ENCODE measurements at regions not wholly inside any gene's neighbourhood (a gene's known extent, or its start where the extent isn't known, plus 50 kb on each side); places are given as distances from the start of the nearest gene placed in this dataset.

DNA sequence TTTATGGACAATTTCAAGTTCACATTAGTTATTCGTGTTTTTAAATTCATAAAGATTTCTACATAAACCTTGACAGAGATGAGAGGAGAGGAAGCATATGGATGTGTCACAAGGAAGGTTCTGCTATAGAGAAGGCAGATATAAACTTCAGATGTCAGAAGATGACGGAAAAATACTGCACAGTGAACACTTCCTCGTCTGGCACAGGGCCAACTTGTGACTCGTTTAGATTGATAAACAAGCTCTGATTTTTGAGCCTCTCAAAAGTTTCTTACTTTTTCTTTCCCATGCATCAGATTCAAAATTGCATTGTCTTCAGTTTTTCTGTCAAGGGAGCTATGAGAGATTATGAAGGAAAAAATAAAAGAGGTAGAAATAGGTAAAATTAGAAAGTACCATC, 156.4 kb upstream of the MINDY3 start:
- TF ChIP-seq, protein P1, sequence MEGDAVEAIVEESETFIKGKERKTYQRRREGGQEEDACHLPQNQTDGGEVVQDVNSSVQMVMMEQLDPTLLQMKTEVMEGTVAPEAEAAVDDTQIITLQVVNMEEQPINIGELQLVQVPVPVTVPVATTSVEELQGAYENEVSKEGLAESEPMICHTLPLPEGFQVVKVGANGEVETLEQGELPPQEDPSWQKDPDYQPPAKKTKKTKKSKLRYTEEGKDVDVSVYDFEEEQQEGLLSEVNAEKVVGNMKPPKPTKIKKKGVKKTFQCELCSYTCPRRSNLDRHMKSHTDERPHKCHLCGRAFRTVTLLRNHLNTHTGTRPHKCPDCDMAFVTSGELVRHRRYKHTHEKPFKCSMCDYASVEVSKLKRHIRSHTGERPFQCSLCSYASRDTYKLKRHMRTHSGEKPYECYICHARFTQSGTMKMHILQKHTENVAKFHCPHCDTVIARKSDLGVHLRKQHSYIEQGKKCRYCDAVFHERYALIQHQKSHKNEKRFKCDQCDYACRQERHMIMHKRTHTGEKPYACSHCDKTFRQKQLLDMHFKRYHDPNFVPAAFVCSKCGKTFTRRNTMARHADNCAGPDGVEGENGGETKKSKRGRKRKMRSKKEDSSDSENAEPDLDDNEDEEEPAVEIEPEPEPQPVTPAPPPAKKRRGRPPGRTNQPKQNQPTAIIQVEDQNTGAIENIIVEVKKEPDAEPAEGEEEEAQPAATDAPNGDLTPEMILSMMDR (conservative IDR thresholded peaks at IDR 0.05; ENCODE audit: low read depth, low read length) = no peak
- TF ChIP-seq, protein P2, sequence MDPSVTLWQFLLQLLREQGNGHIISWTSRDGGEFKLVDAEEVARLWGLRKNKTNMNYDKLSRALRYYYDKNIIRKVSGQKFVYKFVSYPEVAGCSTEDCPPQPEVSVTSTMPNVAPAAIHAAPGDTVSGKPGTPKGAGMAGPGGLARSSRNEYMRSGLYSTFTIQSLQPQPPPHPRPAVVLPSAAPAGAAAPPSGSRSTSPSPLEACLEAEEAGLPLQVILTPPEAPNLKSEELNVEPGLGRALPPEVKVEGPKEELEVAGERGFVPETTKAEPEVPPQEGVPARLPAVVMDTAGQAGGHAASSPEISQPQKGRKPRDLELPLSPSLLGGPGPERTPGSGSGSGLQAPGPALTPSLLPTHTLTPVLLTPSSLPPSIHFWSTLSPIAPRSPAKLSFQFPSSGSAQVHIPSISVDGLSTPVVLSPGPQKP (IDR thresholded peaks at IDR 0.05; ENCODE audit: borderline replicate concordance, low read depth, low read length) = no peak
- TF ChIP-seq POLR2A (IDR thresholded peaks at IDR 0.05; ENCODE audit: low read depth, low read length) (no peak), MAFK (IDR thresholded peaks at IDR 0.05; ENCODE audit: low read depth, low read length) (no peak), FOS (IDR thresholded peaks at IDR 0.05; ENCODE audit: low read depth, low read length) (no peak), RFX5 (IDR thresholded peaks at IDR 0.05; ENCODE audit: low read depth, low read length) (no peak)
- TF ChIP-seq, protein P3, sequence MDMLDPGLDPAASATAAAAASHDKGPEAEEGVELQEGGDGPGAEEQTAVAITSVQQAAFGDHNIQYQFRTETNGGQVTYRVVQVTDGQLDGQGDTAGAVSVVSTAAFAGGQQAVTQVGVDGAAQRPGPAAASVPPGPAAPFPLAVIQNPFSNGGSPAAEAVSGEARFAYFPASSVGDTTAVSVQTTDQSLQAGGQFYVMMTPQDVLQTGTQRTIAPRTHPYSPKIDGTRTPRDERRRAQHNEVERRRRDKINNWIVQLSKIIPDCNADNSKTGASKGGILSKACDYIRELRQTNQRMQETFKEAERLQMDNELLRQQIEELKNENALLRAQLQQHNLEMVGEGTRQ (IDR thresholded peaks at IDR 0.05; ENCODE audit: low read depth, low read length) = no peak

Measured in IMR-90 (cell line).